ENCODE measurements at regions not wholly inside any gene's neighbourhood (a gene's known extent, or its start where the extent isn't known, plus 50 kb on each side); places are given as distances from the start of the nearest gene placed in this dataset.

GRCh38 chr5:155103146-155103545 is 89.6 kb downstream of the KIF4B start:
- H3K4me1 ChIP-seq (ENCODE audit: insufficient read depth, low read length), result no peaks in the 10 kb centered on the region
- H3K27ac ChIP-seq (ENCODE audit: low read depth in 1 of 2, low read length in 2 of 2), result no peak overlapping the region
- Mint-ChIP-seq H3K36me3 (ENCODE audit: low read depth) (no peaks in the 10 kb centered on the region), H3K4me1 (ENCODE audit: low read depth) (no peaks in the 10 kb centered on the region), H3K27me3 (peaks cover 19% of the 10 kb centered on the region), H3K9me3 (no peaks in the 10 kb centered on the region), H3K4me3 (no peak overlapping the region), H3K27ac (no peak overlapping the region)
- intact Hi-C loops (cut with DNase I, micrococcal nuclease), result no loop called here
- DNase-seq (no peak), ATAC-seq (ENCODE audit: poor library complexity) (no peak)
- CTCF ChIA-PET, result interaction anchor here (1.0 kb wide), 1 partner anchor 12 kb away, joined by 3 read pairs; no protein-coding TSS in a partner anchor
- no peaks in the 10 kb centered on the region for H3K27me3 ChIP-seq (ENCODE audit: control insufficient read depth in 1 of 2, insufficient read depth in 2 of 2, low read length in 2 of 2)
- no peak overlapping the region for H3K4me3 ChIP-seq (ENCODE audit: low read length)
- H3K36me3 ChIP-seq (ENCODE audit: insufficient read depth, low read length), result no peaks in the 10 kb centered on the region
- no peak for TF ChIP-seq CTCF (IDR thresholded peaks at IDR 0.05)
- H3K9me3 ChIP-seq (ENCODE audit: control insufficient read depth in 1 of 2, insufficient read depth in 1 of 2, low read length in 2 of 2), result no peaks in the 10 kb centered on the region
- POLR2A ChIA-PET, result no interaction called here

GRCh38 chr5:155104441-155104840 is 90.9 kb downstream of the KIF4B start:
- no peaks in the 10 kb centered on the region for H3K36me3 Mint-ChIP-seq (ENCODE audit: low read depth)
- ATAC-seq (ENCODE audit: poor library complexity), result no peak
- no peak overlapping the region for H3K4me3 Mint-ChIP-seq
- Histone ChIP-seq H3K36me3 (ENCODE audit: insufficient read depth, low read length) (no peaks in the 10 kb centered on the region), H3K27me3 (ENCODE audit: control insufficient read depth in 1 of 2, insufficient read depth in 2 of 2, low read length in 2 of 2) (no peaks in the 10 kb centered on the region), H3K27ac (ENCODE audit: low read depth in 1 of 2, low read length in 2 of 2) (no peak overlapping the region), H3K4me1 (ENCODE audit: insufficient read depth, low read length) (no peaks in the 10 kb centered on the region), H3K9me3 (ENCODE audit: control insufficient read depth in 1 of 2, insufficient read depth in 1 of 2, low read length in 2 of 2) (no peaks in the 10 kb centered on the region), H3K4me3 (ENCODE audit: low read length) (no peak overlapping the region)
- TF ChIP-seq CTCF (IDR thresholded peaks at IDR 0.05), result no peak
- no peaks in the 10 kb centered on the region for H3K4me1 Mint-ChIP-seq (ENCODE audit: low read depth)
- no peak for DNase-seq
- H3K9me3 Mint-ChIP-seq, result no peaks in the 10 kb centered on the region
- POLR2A ChIA-PET, result no interaction called here
- intact Hi-C loops (cut with DNase I, micrococcal nuclease), result no loop called here
- CTCF ChIA-PET, result no interaction called here
- H3K27me3 Mint-ChIP-seq, result peaks cover 15% of the 10 kb centered on the region
- no peak overlapping the region for H3K27ac Mint-ChIP-seq

GRCh38 chr5:155106221-155106620 is 92.7 kb downstream of the KIF4B start:
- peaks cover 15% of the 10 kb centered on the region for H3K27me3 Mint-ChIP-seq
- DNase-seq, result no peak
- no peak for TF ChIP-seq CTCF (IDR thresholded peaks at IDR 0.05)
- no peaks in the 10 kb centered on the region for H3K36me3 ChIP-seq (ENCODE audit: insufficient read depth, low read length)
- H3K27ac ChIP-seq (ENCODE audit: low read depth in 1 of 2, low read length in 2 of 2), result no peak overlapping the region
- H3K9me3 ChIP-seq (ENCODE audit: control insufficient read depth in 1 of 2, insufficient read depth in 1 of 2, low read length in 2 of 2), result no peaks in the 10 kb centered on the region
- ATAC-seq (ENCODE audit: poor library complexity), result no peak
- no peak overlapping the region for H3K27ac Mint-ChIP-seq
- no peaks in the 10 kb centered on the region for H3K4me1 ChIP-seq (ENCODE audit: insufficient read depth, low read length)
- no peaks in the 10 kb centered on the region for H3K27me3 ChIP-seq (ENCODE audit: control insufficient read depth in 1 of 2, insufficient read depth in 2 of 2, low read length in 2 of 2)
- H3K4me3 Mint-ChIP-seq, result no peak overlapping the region
- intact Hi-C loops (cut with DNase I, micrococcal nuclease), result no loop called here
- CTCF ChIA-PET, result no interaction called here
- POLR2A ChIA-PET, result no interaction called here
- H3K4me3 ChIP-seq (ENCODE audit: low read length), result no peak overlapping the region
- H3K9me3 Mint-ChIP-seq, result no peaks in the 10 kb centered on the region
- no peaks in the 10 kb centered on the region for H3K4me1 Mint-ChIP-seq (ENCODE audit: low read depth)
- no peaks in the 10 kb centered on the region for H3K36me3 Mint-ChIP-seq (ENCODE audit: low read depth)
